MM.1S (cell line): ENCODE measurements at regions not wholly inside any gene's neighbourhood (a gene's known extent, or its start where the extent isn't known, plus 50 kb on each side); places are given as distances from the start of the nearest gene placed in this dataset.

ENCODE experiments used
- EZH2 ChIP-seq: fragments of 300-600 bp; sonication (generic); optimal IDR thresholded peaks from 2 replicates; pipeline ENCODE3; 2017; ENCODE audit warnings: low read depth, mild to moderate bottlenecking, antibody characterized with exemption, low read length, mixed read lengths
- TF ChIP-seq, protein P1 (sequence below): fragments of 300-600 bp; sonication (generic); IDR thresholded peaks from 2 replicates; pipeline ENCODE4 v1.5.1; 2016; ENCODE audit warnings: antibody characterized with exemption, low read length, mixed read lengths

DNA sequence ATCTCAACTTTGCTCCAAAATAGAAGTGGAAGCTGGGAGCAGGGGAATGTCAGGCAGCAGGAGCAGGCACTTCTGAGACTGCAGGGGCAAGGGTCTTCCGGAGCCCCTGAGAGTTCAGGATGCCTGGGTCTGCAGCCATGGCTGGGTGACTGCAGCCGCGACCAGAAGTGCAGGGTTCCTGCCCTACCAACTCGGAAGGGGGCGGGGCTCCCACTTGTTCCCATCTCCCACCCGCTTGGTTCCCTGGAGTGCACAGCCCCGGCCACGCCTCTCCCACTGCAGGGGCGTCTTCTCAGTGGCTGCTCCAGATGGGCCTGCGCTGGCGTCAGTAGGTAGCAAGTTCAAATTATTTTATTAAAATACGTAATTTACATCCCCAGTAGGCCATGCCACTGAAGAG, 1631.7 kb downstream of the OLFM4 start:
- TF ChIP-seq, protein P1, sequence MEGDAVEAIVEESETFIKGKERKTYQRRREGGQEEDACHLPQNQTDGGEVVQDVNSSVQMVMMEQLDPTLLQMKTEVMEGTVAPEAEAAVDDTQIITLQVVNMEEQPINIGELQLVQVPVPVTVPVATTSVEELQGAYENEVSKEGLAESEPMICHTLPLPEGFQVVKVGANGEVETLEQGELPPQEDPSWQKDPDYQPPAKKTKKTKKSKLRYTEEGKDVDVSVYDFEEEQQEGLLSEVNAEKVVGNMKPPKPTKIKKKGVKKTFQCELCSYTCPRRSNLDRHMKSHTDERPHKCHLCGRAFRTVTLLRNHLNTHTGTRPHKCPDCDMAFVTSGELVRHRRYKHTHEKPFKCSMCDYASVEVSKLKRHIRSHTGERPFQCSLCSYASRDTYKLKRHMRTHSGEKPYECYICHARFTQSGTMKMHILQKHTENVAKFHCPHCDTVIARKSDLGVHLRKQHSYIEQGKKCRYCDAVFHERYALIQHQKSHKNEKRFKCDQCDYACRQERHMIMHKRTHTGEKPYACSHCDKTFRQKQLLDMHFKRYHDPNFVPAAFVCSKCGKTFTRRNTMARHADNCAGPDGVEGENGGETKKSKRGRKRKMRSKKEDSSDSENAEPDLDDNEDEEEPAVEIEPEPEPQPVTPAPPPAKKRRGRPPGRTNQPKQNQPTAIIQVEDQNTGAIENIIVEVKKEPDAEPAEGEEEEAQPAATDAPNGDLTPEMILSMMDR = no peak
- no peak for TF ChIP-seq EZH2
